ENCODE measurements at regions not wholly inside any gene's neighbourhood (a gene's known extent, or its start where the extent isn't known, plus 50 kb on each side); places are given as distances from the start of the nearest gene placed in this dataset.

GRCh38 chr10:30154561-30154960 lies 95.2 kb upstream of the JCAD start:
- TF ChIP-seq TARDBP (IDR thresholded peaks at IDR 0.05) (no peak), FOXK2 (IDR thresholded peaks at IDR 0.05) (no peak), FOXM1 (IDR thresholded peaks at IDR 0.05; ENCODE audit: borderline replicate concordance) (no peak), FOXA1 (IDR thresholded peaks at IDR 0.05) (no peak), PKNOX1 (IDR thresholded peaks at IDR 0.05) (no peak), ARNT (IDR thresholded peaks at IDR 0.05) (no peak), BHLHE40 (IDR thresholded peaks at IDR 0.05; ENCODE audit: borderline replicate concordance) (no peak), SP1 (IDR thresholded peaks at IDR 0.05) (no peak), SUZ12 (IDR thresholded peaks at IDR 0.05) (no peak), HDGF (IDR thresholded peaks at IDR 0.05; ENCODE audit: borderline replicate concordance) (no peak), LEF1 (IDR thresholded peaks at IDR 0.05; ENCODE audit: borderline replicate concordance) (no peak), ELF4 (IDR thresholded peaks at IDR 0.05) (no peak)
